Gastrocnemius medialis (tissue), 4 donors: ENCODE measurements at regions not wholly inside any gene's neighbourhood (a gene's known extent, or its start where the extent isn't known, plus 50 kb on each side); places are given as distances from the start of the nearest gene placed in this dataset.

Experiments used
- POLR2A ChIP-seq, 2 donors: fragments of 450-650 bp; IDR thresholded peaks; one replicate each; pipeline ENCODE4 v1.6.1; 2017; ENCODE audit warnings: antibody characterized with exemption in 2 of 2, mild to moderate bottlenecking in 2 of 2, moderate library complexity in 2 of 2
- TF ChIP-seq, protein P1 (sequence below), 5 experiments: fragments of 450-650 bp in 3 of 5; fragments of 200-600 bp in 2 of 5; sonication (generic) in 2 of 5; IDR thresholded peaks in 4 of 5; conservative IDR thresholded peaks in 1 of 5; 1 replicate in 4 of 5; 2 replicates in 1 of 5; pipeline ENCODE4 v1.5.1; 2016 to 2019; ENCODE audit warnings: antibody characterized with exemption in 5 of 5, mild to moderate bottlenecking in 3 of 5, moderate library complexity in 3 of 5

DNA sequence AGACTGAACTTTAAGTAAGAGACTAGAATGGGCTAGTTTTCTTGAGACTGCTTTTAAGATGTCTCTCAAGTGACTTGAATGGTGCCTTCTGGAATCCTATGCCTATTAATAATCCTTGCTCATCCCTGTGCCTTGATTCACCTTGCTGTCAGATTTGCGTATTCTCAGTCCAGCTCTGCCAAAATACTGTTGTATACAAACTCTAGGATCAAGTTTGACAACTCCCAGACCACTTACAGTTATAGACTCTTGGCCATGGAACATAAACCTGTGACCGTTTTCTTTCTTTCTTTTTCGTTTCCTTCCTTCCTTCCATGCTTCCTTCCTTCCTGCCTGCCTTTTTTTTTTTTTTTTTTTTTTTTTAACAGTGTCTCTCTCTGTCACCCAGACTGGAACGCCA is 2390.9 kb upstream of the RAG2 start:
- TF ChIP-seq, protein P1, sequence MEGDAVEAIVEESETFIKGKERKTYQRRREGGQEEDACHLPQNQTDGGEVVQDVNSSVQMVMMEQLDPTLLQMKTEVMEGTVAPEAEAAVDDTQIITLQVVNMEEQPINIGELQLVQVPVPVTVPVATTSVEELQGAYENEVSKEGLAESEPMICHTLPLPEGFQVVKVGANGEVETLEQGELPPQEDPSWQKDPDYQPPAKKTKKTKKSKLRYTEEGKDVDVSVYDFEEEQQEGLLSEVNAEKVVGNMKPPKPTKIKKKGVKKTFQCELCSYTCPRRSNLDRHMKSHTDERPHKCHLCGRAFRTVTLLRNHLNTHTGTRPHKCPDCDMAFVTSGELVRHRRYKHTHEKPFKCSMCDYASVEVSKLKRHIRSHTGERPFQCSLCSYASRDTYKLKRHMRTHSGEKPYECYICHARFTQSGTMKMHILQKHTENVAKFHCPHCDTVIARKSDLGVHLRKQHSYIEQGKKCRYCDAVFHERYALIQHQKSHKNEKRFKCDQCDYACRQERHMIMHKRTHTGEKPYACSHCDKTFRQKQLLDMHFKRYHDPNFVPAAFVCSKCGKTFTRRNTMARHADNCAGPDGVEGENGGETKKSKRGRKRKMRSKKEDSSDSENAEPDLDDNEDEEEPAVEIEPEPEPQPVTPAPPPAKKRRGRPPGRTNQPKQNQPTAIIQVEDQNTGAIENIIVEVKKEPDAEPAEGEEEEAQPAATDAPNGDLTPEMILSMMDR (IDR thresholded peaks at IDR 0.05 in 4 of 5, conservative IDR thresholded peaks at IDR 0.05 in 1 of 5) = no peak
- no peak for TF ChIP-seq POLR2A (IDR thresholded peaks at IDR 0.05)
